Smooth muscle cell (in vitro differentiated cells): ENCODE measurements at regions not wholly inside any gene's neighbourhood (a gene's known extent, or its start where the extent isn't known, plus 50 kb on each side); places are given as distances from the start of the nearest gene placed in this dataset.
"Not testable (repeated sequence)": the region's sequence is repeated elsewhere in the genome, so short reads cannot be mapped to it uniquely, and the experiment has no call there.

Experiments
- DNase-seq: peaks from one replicate; lab custom pipeline; 2025; ENCODE audit not compliant: unreplicated experiment; lab: John Stamatoyannopoulos, UW
- H2AFZ ChIP-seq: fragments of 200-600 bp; sonication (generic); 2 replicates; pipeline ENCODE4 v1.6.0; 2016; ENCODE audit warnings: antibody characterized with exemption, low read depth, mild to moderate bottlenecking
- H3F3A ChIP-seq: fragments of 200-600 bp; sonication (generic); 2 replicates; pipeline ENCODE4 v1.6.0; 2017; ENCODE audit warnings: antibody characterized with exemption, low read depth
- H3K27ac ChIP-seq: fragments of 200-600 bp; sonication (generic); 2 replicates; pipeline ENCODE4 v1.5.1; 2016; ENCODE audit warnings: low read depth, mild to moderate bottlenecking
- H3K27me3 ChIP-seq: fragments of 200-600 bp; sonication (generic); 2 replicates; pipeline ENCODE4 v1.6.1; 2016; ENCODE audit warnings: low read depth, mild to moderate bottlenecking
- H3K36me3 ChIP-seq: fragments of 200-600 bp; sonication (generic); 2 replicates; pipeline ENCODE4 v1.5.1; 2016; ENCODE audit warnings: low read depth
- H3K4me1 ChIP-seq: fragments of 200-600 bp; sonication (generic); 2 replicates; pipeline ENCODE4 v1.5.1; 2016; ENCODE audit warnings: low read depth
- H3K4me2 ChIP-seq: fragments of 200-600 bp; sonication (generic); 2 replicates; pipeline ENCODE4 v1.6.0; 2016; ENCODE audit warnings: mild to moderate bottlenecking
- H3K4me3 ChIP-seq: fragments of 200-600 bp; sonication (generic); 2 replicates; pipeline ENCODE4 v1.5.1; 2016; ENCODE audit warnings: mild to moderate bottlenecking
- H3K79me2 ChIP-seq: fragments of 200-600 bp; sonication (generic); 2 replicates; pipeline ENCODE4 v1.6.0; 2016; ENCODE audit warnings: low read depth, mild to moderate bottlenecking
- H3K9ac ChIP-seq: fragments of 200-600 bp; sonication (generic); 2 replicates; pipeline ENCODE4 v1.6.0; 2016; ENCODE audit warnings: low read depth
- H3K9me3 ChIP-seq: fragments of 200-600 bp; sonication (generic); replicated peaks from 2 replicates; pipeline ENCODE4 v1.5.1; 2016; ENCODE audit warnings: low read depth
- H4K20me1 ChIP-seq: fragments of 200-600 bp; sonication (generic); 2 replicates; pipeline ENCODE4 v1.6.0; 2016; ENCODE audit warnings: low read depth
- WGBS: methylation state at CpG from one replicate; pipeline ENCODE4 v1.1.7; 2016; ENCODE audit warnings: low lambda C conversion rate; 5-methylcytosine and 5-hydroxymethylcytosine counted together
- TF ChIP-seq, protein P1 (sequence below): fragments of 200-600 bp; sonication (generic); IDR thresholded peaks from 2 replicates; pipeline ENCODE4 v1.5.1; 2017; ENCODE audit warnings: borderline replicate concordance, mild to moderate bottlenecking, antibody characterized with exemption; ENCODE audit not compliant: insufficient read depth, poor library complexity, severe bottlenecking

DNA sequence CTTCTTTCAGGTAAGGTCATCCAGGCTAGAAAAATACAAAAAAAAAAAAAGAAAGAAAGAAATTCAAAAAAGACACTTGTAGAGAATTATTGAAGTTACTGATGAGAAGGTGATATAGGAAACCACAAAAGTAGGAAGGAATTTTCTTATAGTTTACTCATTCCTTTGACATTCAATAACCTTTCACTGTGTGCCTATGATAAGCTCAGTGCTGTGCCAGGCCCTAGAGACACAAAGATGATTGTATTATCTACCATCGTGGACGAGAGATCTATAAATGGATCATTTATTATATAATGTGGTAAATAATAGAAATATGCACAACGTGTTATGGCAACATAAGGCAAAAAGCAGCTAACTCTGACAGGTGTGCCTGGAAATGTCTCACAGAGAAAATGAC lies 109.6 kb upstream of the NGF start:
- H3K27me3 ChIP-seq, result no peaks in the 10 kb centered on the region
- 80% methylated on average over 3 of the region's 3 CpGs for whole genome bisulfite sequencing
- no peak overlapping the region for H2AFZ ChIP-seq
- no peak overlapping the region for H3K9ac ChIP-seq
- no peaks in the 10 kb centered on the region for H3K79me2 ChIP-seq
- H3K36me3 ChIP-seq, result no peaks in the 10 kb centered on the region
- H3K27ac ChIP-seq, result no peak overlapping the region
- H3K4me2 ChIP-seq, result no peak overlapping the region
- H3K4me3 ChIP-seq, result no peak overlapping the region
- no peaks in the 10 kb centered on the region for H3K4me1 ChIP-seq
- H3F3A ChIP-seq, result no peaks in the 10 kb centered on the region
- no peak for DNase-seq
- TF ChIP-seq, protein P1, sequence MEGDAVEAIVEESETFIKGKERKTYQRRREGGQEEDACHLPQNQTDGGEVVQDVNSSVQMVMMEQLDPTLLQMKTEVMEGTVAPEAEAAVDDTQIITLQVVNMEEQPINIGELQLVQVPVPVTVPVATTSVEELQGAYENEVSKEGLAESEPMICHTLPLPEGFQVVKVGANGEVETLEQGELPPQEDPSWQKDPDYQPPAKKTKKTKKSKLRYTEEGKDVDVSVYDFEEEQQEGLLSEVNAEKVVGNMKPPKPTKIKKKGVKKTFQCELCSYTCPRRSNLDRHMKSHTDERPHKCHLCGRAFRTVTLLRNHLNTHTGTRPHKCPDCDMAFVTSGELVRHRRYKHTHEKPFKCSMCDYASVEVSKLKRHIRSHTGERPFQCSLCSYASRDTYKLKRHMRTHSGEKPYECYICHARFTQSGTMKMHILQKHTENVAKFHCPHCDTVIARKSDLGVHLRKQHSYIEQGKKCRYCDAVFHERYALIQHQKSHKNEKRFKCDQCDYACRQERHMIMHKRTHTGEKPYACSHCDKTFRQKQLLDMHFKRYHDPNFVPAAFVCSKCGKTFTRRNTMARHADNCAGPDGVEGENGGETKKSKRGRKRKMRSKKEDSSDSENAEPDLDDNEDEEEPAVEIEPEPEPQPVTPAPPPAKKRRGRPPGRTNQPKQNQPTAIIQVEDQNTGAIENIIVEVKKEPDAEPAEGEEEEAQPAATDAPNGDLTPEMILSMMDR, result no peak
- H4K20me1 ChIP-seq, result no peaks in the 10 kb centered on the region
- no peaks in the 10 kb centered on the region for H3K9me3 ChIP-seq

DNA sequence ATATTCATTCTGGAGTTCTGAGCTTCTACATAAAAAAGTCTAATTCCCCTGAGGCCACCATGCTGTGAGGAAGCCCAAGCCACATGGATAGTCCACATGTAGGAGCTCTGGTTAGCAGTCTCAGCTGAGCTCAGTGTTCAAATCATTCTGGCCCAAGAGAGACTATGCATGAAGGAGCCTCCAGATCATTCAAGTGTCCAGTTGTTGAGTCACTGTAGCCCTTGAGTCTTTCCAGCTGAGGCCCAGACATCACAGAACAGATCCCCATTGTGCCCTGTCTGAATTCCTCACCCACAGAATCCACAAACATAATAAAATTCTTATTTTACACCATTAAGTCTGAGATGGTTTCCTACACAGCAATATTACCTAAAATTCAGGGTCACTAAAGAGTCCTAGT lies 107.0 kb upstream of the NGF start:
- Histone ChIP-seq H3K79me2 (no peaks in the 10 kb centered on the region), H3K4me3 (no peak overlapping the region), H3K36me3 (no peaks in the 10 kb centered on the region), H4K20me1 (no peaks in the 10 kb centered on the region), H3F3A (no peaks in the 10 kb centered on the region), H3K27me3 (no peaks in the 10 kb centered on the region), H2AFZ (no peak overlapping the region), H3K4me1 (no peaks in the 10 kb centered on the region), H3K27ac (no peak overlapping the region), H3K4me2 (no peak overlapping the region), H3K9ac (no peak overlapping the region), H3K9me3 (no peaks in the 10 kb centered on the region)
- DNase-seq, result no peak
- TF ChIP-seq, protein P1, result no peak

DNA sequence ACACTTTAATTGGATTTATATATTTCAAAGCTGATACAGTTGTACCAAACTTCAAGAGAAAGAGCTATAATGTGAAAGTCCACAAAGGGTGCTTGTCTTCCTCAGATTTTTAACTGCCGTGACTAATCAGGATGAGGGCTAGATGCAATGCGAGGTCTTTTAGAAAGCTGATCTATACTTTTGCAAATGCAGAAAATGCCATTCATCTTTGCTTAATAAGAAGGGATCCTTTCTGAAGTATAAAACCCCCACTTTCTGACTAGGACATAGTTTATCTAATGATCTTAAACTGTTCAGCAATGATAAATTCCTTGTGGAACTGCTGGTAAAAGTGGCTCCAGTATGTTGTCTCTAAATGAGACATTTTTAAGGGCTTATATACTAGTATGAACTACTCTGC lies 102.7 kb upstream of the NGF start:
- Histone ChIP-seq H3K27ac (no peak overlapping the region), H2AFZ (no peak overlapping the region), H3F3A (no peaks in the 10 kb centered on the region), H3K4me1 (peaks cover 6% of the 10 kb centered on the region), H3K36me3 (no peaks in the 10 kb centered on the region), H4K20me1 (no peaks in the 10 kb centered on the region), H3K27me3 (no peaks in the 10 kb centered on the region), H3K4me3 (no peak overlapping the region), H3K79me2 (no peaks in the 10 kb centered on the region), H3K4me2 (no peak overlapping the region), H3K9ac (no peak overlapping the region), H3K9me3 (no peaks in the 10 kb centered on the region)
- DNase-seq, result no peak
- WGBS, result 26% methylated on average over 2 of the region's 2 CpGs
- TF ChIP-seq, protein P1, result no peak

DNA sequence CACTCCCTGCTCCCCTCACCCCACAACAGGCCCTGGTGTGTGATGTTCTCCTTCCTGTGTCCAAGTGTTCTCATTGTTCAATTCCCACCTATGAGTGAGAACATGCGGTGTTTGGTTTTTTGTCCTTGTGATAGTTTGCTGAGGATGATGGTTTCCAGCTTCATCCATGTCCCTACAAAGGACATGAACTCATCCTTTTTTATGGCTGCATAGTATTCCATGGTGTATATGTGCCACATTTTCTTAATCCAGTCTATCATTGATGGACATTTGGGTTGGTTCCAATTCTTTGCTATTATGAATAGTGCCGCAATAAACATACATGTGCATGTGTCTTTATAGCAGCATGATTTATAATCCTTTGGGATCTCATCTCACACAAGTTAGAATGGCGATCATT lies 101.5 kb upstream of the NGF start:
- 92% methylated on average over 3 of the region's 3 CpGs for WGBS
- not testable (repeated sequence) for H3K27ac ChIP-seq, H3K9me3 ChIP-seq, H3K79me2 ChIP-seq, H3K4me2 ChIP-seq, H3K4me3 ChIP-seq, DNase-seq, H3K27me3 ChIP-seq, H3K36me3 ChIP-seq, H2AFZ ChIP-seq, H3K9ac ChIP-seq, H4K20me1 ChIP-seq, H3K4me1 ChIP-seq, H3F3A ChIP-seq
